ENCODE measurements at regions not wholly inside any gene's neighbourhood (a gene's known extent, or its start where the extent isn't known, plus 50 kb on each side); places are given as distances from the start of the nearest gene placed in this dataset.

- CTCF ChIA-PET: no interaction called here
- POLR2A ChIA-PET: interaction anchor here (0.6 kb wide), 1 partner anchor 772 kb away, joined by 4 read pairs; no protein-coding TSS in a partner anchor
Measured at GRCh38 chr11:47906066-47906465, 57.9 kb upstream of the NUP160 start.

More at GRCh38 chr11:47906066-47906465, 57.9 kb upstream of the NUP160 start:
- 83% methylated on average over 6 of the region's 6 CpGs for WGBS (ENCODE audit: low lambda C conversion rate)
- Histone ChIP-seq H3K9me3 (no peaks in the 10 kb centered on the region), H2AFZ (ENCODE audit: low read depth) (no peak overlapping the region), H4K20me1 (ENCODE audit: insufficient read depth) (no peaks in the 10 kb centered on the region), H3K27me3 (ENCODE audit: insufficient read depth) (no peaks in the 10 kb centered on the region), H3K9me2 (no peaks in the 10 kb centered on the region), H3K79me2 (ENCODE audit: insufficient read depth) (no peaks in the 10 kb centered on the region), H3K4me3 (ENCODE audit: low read depth in 2 of 2, low read length in 1 of 2) (no peak overlapping the region), H3K9ac (no peak overlapping the region), H3K27ac (ENCODE audit: low read depth in 2 of 2, low read length in 1 of 2) (no peak overlapping the region), H3K4me1 (ENCODE audit: control insufficient read depth in 1 of 2, insufficient read depth in 2 of 2, low read depth in 1 of 2, low read length in 1 of 2) (peaks cover 0 to 2% of the 10 kb centered on the region in 2 experiments; a peak in 1 of 4 replicates), H3K36me3 (replicated peaks in 1 of 2; ENCODE audit: control insufficient read depth in 1 of 2, insufficient read depth in 2 of 2, low read length in 1 of 2) (no peaks in the 10 kb centered on the region), H3F3A (replicated peaks; ENCODE audit: insufficient read depth) (no peaks in the 10 kb centered on the region), H3K4me2 (no peak overlapping the region)
- DNase-seq: no peak
- TF ChIP-seq GABPA (IDR thresholded peaks at IDR 0.05; ENCODE audit: low read depth): no peak
- TF ChIP-seq RCOR1 (IDR thresholded peaks at IDR 0.05; ENCODE audit: low read length): no peak
- TF ChIP-seq, protein P1, sequence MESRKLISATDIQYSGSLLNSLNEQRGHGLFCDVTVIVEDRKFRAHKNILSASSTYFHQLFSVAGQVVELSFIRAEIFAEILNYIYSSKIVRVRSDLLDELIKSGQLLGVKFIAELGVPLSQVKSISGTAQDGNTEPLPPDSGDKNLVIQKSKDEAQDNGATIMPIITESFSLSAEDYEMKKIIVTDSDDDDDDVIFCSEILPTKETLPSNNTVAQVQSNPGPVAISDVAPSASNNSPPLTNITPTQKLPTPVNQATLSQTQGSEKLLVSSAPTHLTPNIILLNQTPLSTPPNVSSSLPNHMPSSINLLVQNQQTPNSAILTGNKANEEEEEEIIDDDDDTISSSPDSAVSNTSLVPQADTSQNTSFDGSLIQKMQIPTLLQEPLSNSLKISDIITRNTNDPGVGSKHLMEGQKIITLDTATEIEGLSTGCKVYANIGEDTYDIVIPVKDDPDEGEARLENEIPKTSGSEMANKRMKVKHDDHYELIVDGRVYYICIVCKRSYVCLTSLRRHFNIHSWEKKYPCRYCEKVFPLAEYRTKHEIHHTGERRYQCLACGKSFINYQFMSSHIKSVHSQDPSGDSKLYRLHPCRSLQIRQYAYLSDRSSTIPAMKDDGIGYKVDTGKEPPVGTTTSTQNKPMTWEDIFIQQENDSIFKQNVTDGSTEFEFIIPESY (IDR thresholded peaks at IDR 0.05; ENCODE audit: borderline replicate concordance, low read depth): no peak
- TF ChIP-seq MXI1 (IDR thresholded peaks at IDR 0.05; ENCODE audit: low read depth, low read length): no peak
- TF ChIP-seq IRF3 (IDR thresholded peaks at IDR 0.05; ENCODE audit: low read depth, low read length): no peak
- TF ChIP-seq RXRA (IDR thresholded peaks at IDR 0.05; ENCODE audit: borderline replicate concordance, low read depth): no peak
- no peak for TF ChIP-seq NFIC (IDR thresholded peaks at IDR 0.05; ENCODE audit: borderline replicate concordance)
- no peak for TF ChIP-seq GATA2 (CRISPR knock-in tag; IDR thresholded peaks at IDR 0.05)
- no peak for TF ChIP-seq RAD21 (IDR thresholded peaks at IDR 0.05; ENCODE audit: low read length)
- TF ChIP-seq POLR2AphosphoS5 (IDR thresholded peaks at IDR 0.05; ENCODE audit: low read depth, low read length): no peak
- no peak for TF ChIP-seq TCF12 (IDR thresholded peaks at IDR 0.05)
- TF ChIP-seq, protein P2, sequence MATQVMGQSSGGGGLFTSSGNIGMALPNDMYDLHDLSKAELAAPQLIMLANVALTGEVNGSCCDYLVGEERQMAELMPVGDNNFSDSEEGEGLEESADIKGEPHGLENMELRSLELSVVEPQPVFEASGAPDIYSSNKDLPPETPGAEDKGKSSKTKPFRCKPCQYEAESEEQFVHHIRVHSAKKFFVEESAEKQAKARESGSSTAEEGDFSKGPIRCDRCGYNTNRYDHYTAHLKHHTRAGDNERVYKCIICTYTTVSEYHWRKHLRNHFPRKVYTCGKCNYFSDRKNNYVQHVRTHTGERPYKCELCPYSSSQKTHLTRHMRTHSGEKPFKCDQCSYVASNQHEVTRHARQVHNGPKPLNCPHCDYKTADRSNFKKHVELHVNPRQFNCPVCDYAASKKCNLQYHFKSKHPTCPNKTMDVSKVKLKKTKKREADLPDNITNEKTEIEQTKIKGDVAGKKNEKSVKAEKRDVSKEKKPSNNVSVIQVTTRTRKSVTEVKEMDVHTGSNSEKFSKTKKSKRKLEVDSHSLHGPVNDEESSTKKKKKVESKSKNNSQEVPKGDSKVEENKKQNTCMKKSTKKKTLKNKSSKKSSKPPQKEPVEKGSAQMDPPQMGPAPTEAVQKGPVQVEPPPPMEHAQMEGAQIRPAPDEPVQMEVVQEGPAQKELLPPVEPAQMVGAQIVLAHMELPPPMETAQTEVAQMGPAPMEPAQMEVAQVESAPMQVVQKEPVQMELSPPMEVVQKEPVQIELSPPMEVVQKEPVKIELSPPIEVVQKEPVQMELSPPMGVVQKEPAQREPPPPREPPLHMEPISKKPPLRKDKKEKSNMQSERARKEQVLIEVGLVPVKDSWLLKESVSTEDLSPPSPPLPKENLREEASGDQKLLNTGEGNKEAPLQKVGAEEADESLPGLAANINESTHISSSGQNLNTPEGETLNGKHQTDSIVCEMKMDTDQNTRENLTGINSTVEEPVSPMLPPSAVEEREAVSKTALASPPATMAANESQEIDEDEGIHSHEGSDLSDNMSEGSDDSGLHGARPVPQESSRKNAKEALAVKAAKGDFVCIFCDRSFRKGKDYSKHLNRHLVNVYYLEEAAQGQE (IDR thresholded peaks at IDR 0.05; ENCODE audit: low read depth, low read length): no peak
- no peak for TF ChIP-seq EZH2phosphoT487 (IDR thresholded peaks at IDR 0.05; ENCODE audit: borderline replicate concordance, low read depth)
- TF ChIP-seq, protein P3, sequence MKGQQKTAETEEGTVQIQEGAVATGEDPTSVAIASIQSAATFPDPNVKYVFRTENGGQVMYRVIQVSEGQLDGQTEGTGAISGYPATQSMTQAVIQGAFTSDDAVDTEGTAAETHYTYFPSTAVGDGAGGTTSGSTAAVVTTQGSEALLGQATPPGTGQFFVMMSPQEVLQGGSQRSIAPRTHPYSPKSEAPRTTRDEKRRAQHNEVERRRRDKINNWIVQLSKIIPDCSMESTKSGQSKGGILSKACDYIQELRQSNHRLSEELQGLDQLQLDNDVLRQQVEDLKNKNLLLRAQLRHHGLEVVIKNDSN (IDR thresholded peaks at IDR 0.05; ENCODE audit: borderline replicate concordance, low read depth): no peak
- TF ChIP-seq, protein P4, sequence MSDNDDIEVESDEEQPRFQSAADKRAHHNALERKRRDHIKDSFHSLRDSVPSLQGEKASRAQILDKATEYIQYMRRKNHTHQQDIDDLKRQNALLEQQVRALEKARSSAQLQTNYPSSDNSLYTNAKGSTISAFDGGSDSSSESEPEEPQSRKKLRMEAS (IDR thresholded peaks at IDR 0.05; ENCODE audit: low read depth): no peak
- no peak for TF ChIP-seq TAF1 (IDR thresholded peaks at IDR 0.05; ENCODE audit: borderline replicate concordance, low read depth, low read length)
- TF ChIP-seq FOXJ3 (CRISPR knock-in tag; IDR thresholded peaks at IDR 0.05): no peak
- no peak for TF ChIP-seq TEAD4 (IDR thresholded peaks at IDR 0.05; ENCODE audit: borderline replicate concordance, insufficient read depth)
- no peak for TF ChIP-seq YY1 (IDR thresholded peaks at IDR 0.05; ENCODE audit: low read depth)
